Aorta (tissue), 5 donors: ENCODE measurements at regions not wholly inside any gene's neighbourhood (a gene's known extent, or its start where the extent isn't known, plus 50 kb on each side); places are given as distances from the start of the nearest gene placed in this dataset.

Experiments used
- ATAC-seq: fragments of 200-7000 bp; cut with Tn5 transposase; one replicate; pipeline ENCODE4 v1.9.1; 2022; ENCODE audit warnings: moderate library complexity; ENCODE audit not compliant: low FRiP score
- DNase-seq, 2 donors: peaks; one replicate each; pipeline ENCODE4 v3.0.0-alpha.2; 2020
- H3K27ac ChIP-seq, 2 donors: one replicate each; pipeline ENCODE4 v1.5.1; 2013; ENCODE audit warnings: low read length in 2 of 2, mild to moderate bottlenecking in 2 of 2, moderate library complexity in 2 of 2, control low read depth in 1 of 2, inconsistent platforms in 1 of 2, low read depth in 1 of 2
- H3K27me3 ChIP-seq, 2 donors: one replicate each; pipeline ENCODE4 v1.6.1; 2013; ENCODE audit warnings: control low read depth in 1 of 2, low read length in 1 of 2, mild to moderate bottlenecking in 1 of 2, moderate library complexity in 1 of 2; ENCODE audit not compliant: insufficient read depth in 2 of 2, control insufficient read depth in 1 of 2
- H3K36me3 ChIP-seq, 2 donors: one replicate each; pipeline ENCODE4 v1.6.1; 2013; ENCODE audit warnings: control low read depth in 1 of 2, low read length in 1 of 2, mild to moderate bottlenecking in 1 of 2; ENCODE audit not compliant: insufficient read depth in 2 of 2, control insufficient read depth in 1 of 2
- H3K4me1 ChIP-seq, 2 donors: one replicate each; pipeline ENCODE4 v1.6.1; 2013; ENCODE audit warnings: low read length in 2 of 2, control low read depth in 1 of 2, mild to moderate bottlenecking in 1 of 2, moderate library complexity in 1 of 2; ENCODE audit not compliant: insufficient read depth in 2 of 2, control insufficient read depth in 1 of 2
- H3K4me3 ChIP-seq, 2 donors: one replicate each; pipeline ENCODE4 v1.5.1; 2013; ENCODE audit warnings: low read length in 2 of 2, control low read depth in 1 of 2, mild to moderate bottlenecking in 1 of 2
- H3K9me3 ChIP-seq: one replicate; pipeline ENCODE4 v1.6.1; 2013; ENCODE audit warnings: mild to moderate bottlenecking, low read length; ENCODE audit not compliant: control insufficient read depth
- WGBS, 2 donors: extraction: QIAGEN DNeasy Blood & Tissue Kit; methylation state at CpG; one replicate each; pipeline ENCODE4 v1.1.7; 2013; 5-methylcytosine and 5-hydroxymethylcytosine counted together
- intact Hi-C, 2 donors: fragments of 100-400 bp; cut with DNase I; formaldehyde crosslinking; loops; one replicate each; pipeline versions ENCODE4 v1.14.2 to v1.15.0; 2022
- donor health status: healthy with polysubstance abuse.
- donor health status: Bipolar disorder and iron deficiency.
- donor health status: DM: no; HTN: no; CAD: no.
- donor health status: DM: no; HTN: no; CAD: no.
- donor health status: DM: yes; HTN: yes; CAD: no.

DNA sequence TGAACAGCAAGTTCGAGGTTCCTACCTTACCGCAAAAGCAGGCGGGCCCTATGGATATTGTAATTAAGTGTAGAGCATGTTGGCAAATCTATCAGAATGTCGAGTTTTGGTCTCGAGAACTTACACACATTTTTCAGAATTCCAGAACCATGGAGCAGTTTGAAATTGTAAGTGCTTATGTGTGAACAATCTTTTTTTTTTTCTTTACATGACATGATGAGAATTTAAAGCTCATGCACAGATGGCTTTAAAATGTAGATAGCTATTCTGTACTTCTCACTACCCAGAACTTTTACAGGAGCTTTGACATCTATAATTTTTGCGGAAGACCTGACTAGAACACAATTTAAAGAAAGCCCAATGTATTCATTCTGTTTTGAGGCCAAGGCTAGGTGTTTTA is 117.8 kb upstream of the RSPO3 start:
- no peaks in the 10 kb centered on the region for H3K36me3 ChIP-seq
- no peak for ATAC-seq
- 79% methylated on average over 6 of the region's 6 CpGs for WGBS, 2 donors

DNA sequence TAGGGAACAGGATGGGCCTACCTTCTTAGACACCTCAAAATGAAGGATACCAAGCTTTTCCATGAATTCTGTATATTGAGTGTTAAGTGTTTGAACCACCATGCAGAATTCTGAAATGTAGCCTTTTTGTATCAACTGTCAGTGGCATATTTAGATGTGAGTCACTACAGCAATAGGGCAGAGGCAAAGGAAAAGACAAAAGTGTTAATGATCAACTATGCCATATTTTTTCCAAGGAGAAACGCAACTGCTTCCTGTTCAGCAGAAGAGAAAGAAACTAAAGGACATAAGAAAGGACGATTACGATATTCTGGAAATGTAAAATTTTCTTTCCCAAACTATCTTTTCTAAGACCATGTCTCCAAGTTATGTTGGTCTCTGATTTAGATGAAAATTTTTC is 104.6 kb upstream of the RSPO3 start:
- DNase-seq (no peak), ATAC-seq (no peak)
- H3K9me3 ChIP-seq, result no peaks in the 10 kb centered on the region
- 86 to 88% methylated on average over 3 of the region's 3 CpGs for WGBS, 2 donors
- no peak overlapping the region for H3K4me3 ChIP-seq
- H3K27me3 ChIP-seq, result no peaks in the 10 kb centered on the region
- no peak overlapping the region for H3K27ac ChIP-seq
- H3K4me1 ChIP-seq, result no peaks in the 10 kb centered on the region
- no peaks in the 10 kb centered on the region for H3K36me3 ChIP-seq
- intact Hi-C loops, result no loop called here

More for the DNA sequence above, 117.8 kb upstream of the RSPO3 start:
- DNase-seq, result no peak
- no peaks in the 10 kb centered on the region for H3K27me3 ChIP-seq
- no peak overlapping the region for H3K27ac ChIP-seq
- no peaks in the 10 kb centered on the region for H3K4me1 ChIP-seq
- H3K4me3 ChIP-seq, result no peak overlapping the region
- no peaks in the 10 kb centered on the region for H3K9me3 ChIP-seq
- intact Hi-C loops, result no loop called here

- DNase-seq (no peak), ATAC-seq (no peak)
- H3K4me3 ChIP-seq, result no peak overlapping the region
- no peaks in the 10 kb centered on the region for H3K4me1 ChIP-seq
- no peaks in the 10 kb centered on the region for H3K9me3 ChIP-seq
- intact Hi-C loops, result no loop called here
- no peaks in the 10 kb centered on the region for H3K36me3 ChIP-seq
- H3K27me3 ChIP-seq, result no peaks in the 10 kb centered on the region
- H3K27ac ChIP-seq, result no peak overlapping the region
Measured at GRCh38 chr6:127015858-127016257, 102.6 kb upstream of the RSPO3 start.

DNA sequence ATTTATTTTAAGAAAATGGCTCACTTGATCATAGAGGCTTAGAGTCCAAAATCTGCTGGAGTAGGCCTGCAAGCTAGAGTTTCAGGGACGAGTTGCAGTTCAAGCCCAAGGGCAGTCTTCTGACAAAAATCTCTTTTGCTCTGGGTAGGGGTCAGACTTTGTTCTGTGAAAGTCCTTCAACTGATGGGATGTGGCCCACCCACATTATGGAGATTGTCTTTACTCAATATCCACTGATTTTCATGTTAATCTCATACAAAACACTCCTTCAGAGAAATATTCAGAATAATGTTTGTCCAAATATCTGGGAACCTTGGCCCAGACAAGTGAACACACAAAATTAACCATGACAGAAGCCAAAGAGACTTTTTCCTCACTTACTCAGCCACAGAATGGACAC is 98.6 kb upstream of the RSPO3 start:
- Histone ChIP-seq H3K27me3 (no peaks in the 10 kb centered on the region), H3K4me1 (no peaks in the 10 kb centered on the region), H3K27ac (no peak overlapping the region), H3K4me3 (no peak overlapping the region), H3K9me3 (no peaks in the 10 kb centered on the region), H3K36me3 (no peaks in the 10 kb centered on the region)
- no peak for DNase-seq
- intact Hi-C loops, result no loop called here
- no peak for ATAC-seq
- WGBS, 2 donors, result 60 to 68% methylated on average over 1 of the region's 1 CpG

DNA sequence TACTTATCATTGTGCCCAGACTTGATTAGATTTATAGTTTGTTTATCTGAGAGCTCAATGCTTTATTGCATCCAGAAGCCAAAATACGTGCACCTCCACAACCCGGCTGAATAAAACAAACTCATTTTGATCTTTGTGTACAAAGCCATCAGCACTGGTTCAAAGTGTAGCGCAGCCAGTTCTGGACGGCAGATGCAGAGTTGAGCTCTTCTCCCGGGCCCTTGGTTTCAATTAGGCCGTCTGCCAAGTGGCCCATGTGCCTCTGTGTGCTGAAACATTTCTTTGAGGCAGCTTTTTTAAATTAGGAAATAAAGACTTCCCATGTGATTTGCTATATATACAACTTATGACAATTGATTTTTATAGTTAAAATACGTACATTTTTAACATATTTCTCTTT is 96.2 kb upstream of the RSPO3 start:
- ATAC-seq (no peak), DNase-seq (no peak)
- 23 to 24% methylated on average over 7 of the region's 7 CpGs for WGBS, 2 donors

GRCh38 chr6:127023001-127023778 is 95.3 kb upstream of the RSPO3 start:
- DNase-seq, result no peak
- H3K27ac ChIP-seq, result no peak overlapping the region
- intact Hi-C loops, result no loop called here
- H3K4me3 ChIP-seq, result no peak overlapping the region
- no peaks in the 10 kb centered on the region for H3K36me3 ChIP-seq
- ATAC-seq, result no peak
- H3K9me3 ChIP-seq, result no peaks in the 10 kb centered on the region
- no peaks in the 10 kb centered on the region for H3K4me1 ChIP-seq
- H3K27me3 ChIP-seq, result no peaks in the 10 kb centered on the region
- WGBS, 2 donors, result 92 to 94% methylated on average over 1 of the region's 1 CpG

More for the DNA sequence above, 96.2 kb upstream of the RSPO3 start:
- H3K27me3 ChIP-seq, result no peaks in the 10 kb centered on the region
- intact Hi-C loops, result no loop called here
- no peaks in the 10 kb centered on the region for H3K4me1 ChIP-seq
- no peaks in the 10 kb centered on the region for H3K36me3 ChIP-seq
- no peak overlapping the region for H3K4me3 ChIP-seq
- H3K27ac ChIP-seq, result no peak overlapping the region
- no peaks in the 10 kb centered on the region for H3K9me3 ChIP-seq

- Histone ChIP-seq H3K27ac (no peak overlapping the region), H3K36me3 (no peaks in the 10 kb centered on the region), H3K4me1 (no peaks in the 10 kb centered on the region), H3K27me3 (no peaks in the 10 kb centered on the region), H3K4me3 (no peak overlapping the region), H3K9me3 (no peaks in the 10 kb centered on the region)
- 86 to 88% methylated on average over 1 of the region's 1 CpG for WGBS, 2 donors
- ATAC-seq (no peak), DNase-seq (no peak)
- intact Hi-C loops, result no loop called here
Measured at GRCh38 chr6:127026247-127026646, 92.2 kb upstream of the RSPO3 start.

DNA sequence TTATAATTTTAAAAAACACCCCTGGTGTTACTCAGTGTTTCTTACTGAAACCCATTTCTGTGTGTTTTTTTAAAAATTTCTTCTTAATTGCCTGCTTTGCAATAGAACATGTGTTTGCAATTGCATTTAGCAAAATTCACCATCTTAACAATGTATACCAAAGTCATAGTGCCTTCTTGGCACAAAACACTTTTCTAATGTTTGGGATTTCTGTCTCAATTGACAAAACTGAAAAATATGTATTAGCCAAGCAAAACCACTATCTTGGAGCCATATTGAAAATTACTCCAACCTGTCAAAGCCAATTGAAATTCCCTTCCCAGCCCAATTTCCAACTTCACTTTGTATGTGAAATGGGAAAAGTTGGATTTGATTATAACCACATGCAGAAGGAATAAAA is 88.4 kb upstream of the RSPO3 start:
- DNase-seq (no peak), ATAC-seq (no peak)
- no peaks in the 10 kb centered on the region for H3K27me3 ChIP-seq
- H3K4me1 ChIP-seq, result no peaks in the 10 kb centered on the region
- H3K27ac ChIP-seq, result no peak overlapping the region
- no peaks in the 10 kb centered on the region for H3K9me3 ChIP-seq
- H3K36me3 ChIP-seq, result no peaks in the 10 kb centered on the region
- no peak overlapping the region for H3K4me3 ChIP-seq
- intact Hi-C loops, result no loop called here

DNA sequence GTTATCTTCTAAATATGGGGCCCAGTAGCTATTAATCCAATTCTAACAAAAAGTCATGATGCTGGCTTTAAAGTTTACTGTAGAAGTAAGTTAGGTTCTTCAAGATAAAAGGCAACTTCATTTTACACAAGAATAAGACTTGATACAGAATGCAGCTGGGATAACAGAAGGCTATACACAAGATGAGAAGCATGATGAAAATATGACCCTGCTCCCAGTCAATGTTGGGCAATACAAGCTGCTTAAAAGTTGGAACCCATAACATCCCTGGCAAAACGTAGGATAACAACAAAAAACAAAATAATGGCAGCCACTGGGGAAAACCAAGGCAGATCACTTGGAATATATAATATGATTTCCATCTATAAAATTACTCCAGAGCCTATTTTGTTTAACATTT is 87.6 kb upstream of the RSPO3 start:
- Histone ChIP-seq H3K9me3 (no peaks in the 10 kb centered on the region), H3K27ac (no peak overlapping the region), H3K27me3 (no peaks in the 10 kb centered on the region), H3K4me1 (no peaks in the 10 kb centered on the region), H3K4me3 (no peak overlapping the region), H3K36me3 (no peaks in the 10 kb centered on the region)
- WGBS, 2 donors, result 39 to 48% methylated on average over 1 of the region's 1 CpG
- intact Hi-C loops, result no loop called here
- ATAC-seq (no peak), DNase-seq (no peak)
